Right ventricle myocardium inferior (tissue), 1 donor: ENCODE measurements at regions not wholly inside any gene's neighbourhood (a gene's known extent, or its start where the extent isn't known, plus 50 kb on each side); places are given as distances from the start of the nearest gene placed in this dataset.

Experiments
- ATAC-seq: fragments of 200-7000 bp; cut with Tn5 transposase; one replicate; pipeline ENCODE4 v1.9.1; 2020; ENCODE audit warnings: mild to moderate bottlenecking, moderate library complexity
- DNase-seq: peaks from one replicate; pipeline ENCODE4 v3.0.0; 2021; ENCODE audit errors: missing footprints
- intact Hi-C: fragments of 100-400 bp; cut with DNase I; formaldehyde crosslinking; loops from one replicate; pipeline ENCODE4 v1.11.0; 2022
- donor health status: DM: no; HTN: yes; CAD: no; lungs with severe emphysema.

- intact Hi-C loops: no loop called here
- no peak for DNase-seq
- no peak for ATAC-seq
Measured at GRCh38 chr12:107955966-107956643, 173.0 kb upstream of the WSCD2 start.

GRCh38 chr12:107957459-107957858, 171.6 kb upstream of the WSCD2 start:
- intact Hi-C loops: no loop called here
- DNase-seq: no peak
- no peak for ATAC-seq

- intact Hi-C loops: no loop called here
- DNase-seq: no peak
- no peak for ATAC-seq
Measured at GRCh38 chr12:107963635-107964034, 165.5 kb upstream of the WSCD2 start.

GRCh38 chr12:107967170-107967569, 161.9 kb upstream of the WSCD2 start:
- no peak for DNase-seq
- intact Hi-C loops: no loop called here
- ATAC-seq: no peak

GRCh38 chr12:107973950-107974349, 155.1 kb upstream of the WSCD2 start:
- DNase-seq (no peak), ATAC-seq (no peak)
- intact Hi-C loops: no loop called here

- no peak for ATAC-seq
- intact Hi-C loops: no loop called here
- no peak for DNase-seq
Measured at GRCh38 chr12:107976331-107976730, 152.8 kb upstream of the WSCD2 start.

GRCh38 chr12:107978201-107978600, 150.9 kb upstream of the WSCD2 start:
- ATAC-seq (no peak), DNase-seq (no peak)
- intact Hi-C loops: no loop called here

- DNase-seq (no peak), ATAC-seq (no peak)
- intact Hi-C loops: no loop called here
Measured at GRCh38 chr12:107978641-107979040, 150.4 kb upstream of the WSCD2 start.

- DNase-seq (no peak), ATAC-seq (no peak)
- intact Hi-C loops: no loop called here
Measured at GRCh38 chr12:107983756-107984472, 145.2 kb upstream of the WSCD2 start.

- no peak for ATAC-seq
- intact Hi-C loops: no loop called here
- no peak for DNase-seq
Measured at GRCh38 chr12:107984973-107985372, 144.1 kb upstream of the WSCD2 start.

- intact Hi-C loops: no loop called here
- DNase-seq (no peak), ATAC-seq (no peak)
Measured at GRCh38 chr12:107986183-107986582, 142.9 kb upstream of the WSCD2 start.

- DNase-seq (no peak), ATAC-seq (no peak)
- intact Hi-C loops: loop anchor here (5.0 kb wide), 3 partner anchors 202 to 522 kb away; no protein-coding TSS in a partner anchor
Measured at GRCh38 chr12:107990325-107990724, 138.8 kb upstream of the WSCD2 start.

- no peak for ATAC-seq
- no peak for DNase-seq
- intact Hi-C loops: loop anchor here (5.0 kb wide), 3 partner anchors 200 to 520 kb away; no protein-coding TSS in a partner anchor
Measured at GRCh38 chr12:107992029-107992428, 137.1 kb upstream of the WSCD2 start.

- intact Hi-C loops: loop anchor here (5.0 kb wide), 3 partner anchors 199 to 519 kb away; no protein-coding TSS in a partner anchor
- no peak for ATAC-seq
- no peak for DNase-seq
Measured at GRCh38 chr12:107992870-107993451, 136.1 kb upstream of the WSCD2 start.

GRCh38 chr12:107998863-107999262, 130.2 kb upstream of the WSCD2 start:
- no peak for DNase-seq
- ATAC-seq: no peak
- intact Hi-C loops: no loop called here

GRCh38 chr12:108000111-108000510, 129.0 kb upstream of the WSCD2 start:
- intact Hi-C loops: no loop called here
- DNase-seq: no peak
- ATAC-seq: no peak

- intact Hi-C loops: no loop called here
- no peak for ATAC-seq
Measured at GRCh38 chr12:108004319-108004718, 124.8 kb upstream of the WSCD2 start.

GRCh38 chr12:108008163-108008905, 120.8 kb upstream of the WSCD2 start:
- no peak for ATAC-seq
- DNase-seq: no peak
- intact Hi-C loops: no loop called here

More at GRCh38 chr12:108004319-108004718, 124.8 kb upstream of the WSCD2 start:
- no peak for DNase-seq

- DNase-seq (no peak), ATAC-seq (no peak)
- intact Hi-C loops: no loop called here
Measured at GRCh38 chr12:108009442-108010070, 119.5 kb upstream of the WSCD2 start.
